Heart left ventricle (tissue), 16 donors: ENCODE measurements at regions not wholly inside any gene's neighbourhood (a gene's known extent, or its start where the extent isn't known, plus 50 kb on each side); places are given as distances from the start of the nearest gene placed in this dataset.
A peak's percentile ranks its signal among the peaks of the same experiment; 100 is the strongest.

Source experiments
- ATAC-seq, 4 donors: fragments of 200-7000 bp; cut with Tn5 transposase; one replicate each; pipeline ENCODE4 v1.9.1; 2020 to 2022; ENCODE audit warnings: moderate library complexity in 4 of 4, mild to moderate bottlenecking in 3 of 4, moderate number of reproducible peaks in 1 of 4
- DNase-seq, 5 donors: peaks; one replicate each; pipeline ENCODE4 v3.0.0-alpha.2; 2020
- H3K27ac ChIP-seq, 12 donors: fragments of 200-600 bp; sonication (generic) in 4 of 12; one replicate each; pipeline versions ENCODE4 v1.5.0 to v1.8.0; 2016 to 2022; ENCODE audit warnings: mild to moderate bottlenecking in 2 of 12
- H3K27me3 ChIP-seq, 9 donors: fragments of 200-600 bp; sonication (generic) in 2 of 9; one replicate each; pipeline versions ENCODE4 v1.5.1 to v1.8.0; 2016 to 2022; ENCODE audit warnings: mild to moderate bottlenecking in 3 of 9
- H3K36me3 ChIP-seq, 9 donors: fragments of 200-600 bp; sonication (generic) in 2 of 9; one replicate each; pipeline versions ENCODE4 v1.5.0 to v1.8.0; 2018 to 2022; ENCODE audit warnings: mild to moderate bottlenecking in 2 of 9
- H3K4me1 ChIP-seq, 12 donors: fragments of 200-600 bp; sonication (generic) in 4 of 12; one replicate each; pipeline versions ENCODE4 v1.5.0 to v1.8.0; 2016 to 2022; ENCODE audit warnings: mild to moderate bottlenecking in 3 of 12
- H3K4me3 ChIP-seq, 12 donors: fragments of 200-600 bp; sonication (generic) in 4 of 12; one replicate each; pipeline versions ENCODE4 v1.5.0 to v1.8.0; 2017 to 2022; ENCODE audit warnings: mild to moderate bottlenecking in 9 of 12, moderate library complexity in 4 of 12
- H3K9me3 ChIP-seq, 12 donors: fragments of 200-600 bp; sonication (generic) in 4 of 12; one replicate each; pipeline versions ENCODE4 v1.5.0 to v1.8.0; 2016 to 2022; ENCODE audit warnings: mild to moderate bottlenecking in 1 of 12
- CTCF ChIP-seq, 12 donors: fragments of 200-600 bp; sonication (generic) in 4 of 12; IDR thresholded peaks; one replicate each; pipeline versions ENCODE4 v1.5.0 to v1.8.0; 2018 to 2022; ENCODE audit warnings: antibody characterized with exemption in 12 of 12, mild to moderate bottlenecking in 5 of 12
- POLR2A ChIP-seq, 2 donors: fragments of 450-650 bp; IDR thresholded peaks; one replicate each; pipeline ENCODE4 v1.6.1; 2017; ENCODE audit warnings: antibody characterized with exemption in 2 of 2, mild to moderate bottlenecking in 2 of 2, moderate library complexity in 2 of 2
- WGBS, 4 donors: extraction: QIAGEN DNeasy Blood & Tissue Kit in 2 of 4; methylation state at CpG; one replicate each; pipeline versions ENCODE4 v1.1.5 to v1.1.7; 2013 to 2018; 5-methylcytosine and 5-hydroxymethylcytosine counted together
- intact Hi-C, 10 donors: fragments of 100-400 bp; cut with DNase I; formaldehyde crosslinking; loops; one replicate each; pipeline versions ENCODE4 v1.11.1 to v1.14.2; 2022
- donor health status: ischemic (EF 13 %, LVEDD 7.1; RV severe dilation, severe dysfunction).
- donor health status: healthy with polysubstance abuse.
- donor health status: DM: no; HTN: yes; CAD: no.
- donor health status: DM: no; HTN: no; CAD: no.
- donor health status: ischemic (EF 25% LVEDD 6.9; RV normal size, moderate dysfunction).
- donor health status: ischemic (EF 25% LVEDD 5.7; RV mildly dilated, moderate dysfunction).
- donor health status: healthy.
- donor health status: DM: yes; HTN: yes; CAD: no.
- donor health status: ischemic (EF 35%, LVEDD 5.7; RV mildly dilated, moderate dysfunction).
- donor health status: nonischemic (EF 11% LVEDD 7.7; RV severe dilation, severe dysfunction).
- donor health status: DM: yes; HTN: yes; CAD: no.
- donor health status: PGD.
- donor health status: ischemic (EF 29% LVEDD 5.4; RV normal size, mild dysfunction).
- donor health status: nonischemic (EF 23%, LVEDD 6.1; RV moderate dilation, normal function).

- ATAC-seq, result no peak
- 82 to 96% (median 91%) methylated on average over 4 to 9 of the region's 9 CpGs for WGBS, 4 donors
- Histone ChIP-seq H3K9me3 (peaks cover 0 to 5% (median 0%) of the 10 kb centered on the region in 12 donors), H3K4me1 (no peaks in the 10 kb centered on the region), H3K4me3 (no peak overlapping the region), H3K27ac (no peak overlapping the region), H3K27me3 (peaks cover 0 to 9% (median 0%) of the 10 kb centered on the region in 9 donors), H3K36me3 (no peaks in the 10 kb centered on the region)
- no peak for DNase-seq
- intact Hi-C loops, result no loop called here
- TF ChIP-seq CTCF (IDR thresholded peaks at IDR 0.05), result no peak
- TF ChIP-seq POLR2A (IDR thresholded peaks at IDR 0.05), result no peak
These were observed 450.5 kb upstream of the FGF16 start for GRCh38 chrX:76996641-76997040.

DNA sequence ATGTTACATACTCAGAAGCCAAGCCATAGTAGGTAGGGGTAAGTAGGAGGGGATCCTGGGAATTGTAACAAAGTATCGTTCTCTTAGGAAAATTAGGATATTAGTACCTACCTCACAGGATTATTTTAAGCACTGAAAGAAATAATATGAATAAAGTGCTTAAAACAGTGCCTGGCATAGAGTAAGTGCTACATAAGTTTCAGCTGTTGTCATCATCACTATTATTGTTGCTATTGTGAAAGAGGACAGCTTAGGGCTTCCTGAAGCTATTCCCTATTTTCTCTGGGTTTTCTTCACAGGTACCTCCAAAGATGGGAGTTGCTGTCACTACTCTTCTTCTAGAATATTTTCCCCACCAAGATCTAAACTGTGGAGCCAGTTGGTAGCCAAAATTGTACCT, 443.7 kb upstream of the FGF16 start:
- no peak for TF ChIP-seq CTCF (IDR thresholded peaks at IDR 0.05)
- DNase-seq (no peak), ATAC-seq (peak in 1 of 4 donors; percentile 54)
- no peak overlapping the region for H3K4me3 ChIP-seq
- H3K9me3 ChIP-seq, result peaks cover 0 to 5% (median 0%) of the 10 kb centered on the region in 12 donors
- intact Hi-C loops, result no loop called here
- no peaks in the 10 kb centered on the region for H3K36me3 ChIP-seq
- peaks cover 0 to 6% (median 0%) of the 10 kb centered on the region in 9 donors for H3K27me3 ChIP-seq
- H3K4me1 ChIP-seq, result no peaks in the 10 kb centered on the region
- no peak overlapping the region for H3K27ac ChIP-seq
- 67 to 75% (median 74%) methylated on average over 1 of the region's 1 CpG for WGBS, 4 donors

GRCh38 chrX:77003956-77004355, 443.2 kb upstream of the FGF16 start:
- ATAC-seq (peak in 2 of 4 donors; percentile 48 to 76), DNase-seq (peak in 1 of 5 donors; percentile 23)
- TF ChIP-seq POLR2A (IDR thresholded peaks at IDR 0.05), result no peak
- no peak for TF ChIP-seq CTCF (IDR thresholded peaks at IDR 0.05)
- peaks cover 0 to 5% (median 0%) of the 10 kb centered on the region in 12 donors for H3K9me3 ChIP-seq
- H3K4me1 ChIP-seq, result no peaks in the 10 kb centered on the region
- no peak overlapping the region for H3K4me3 ChIP-seq
- no peaks in the 10 kb centered on the region for H3K36me3 ChIP-seq
- intact Hi-C loops, result no loop called here
- WGBS, 4 donors, result 28 to 34% (median 29%) methylated on average over 3 of the region's 3 CpGs
- no peak overlapping the region for H3K27ac ChIP-seq
- peaks cover 0 to 2% (median 0%) of the 10 kb centered on the region in 9 donors for H3K27me3 ChIP-seq

GRCh38 chrX:77009691-77010090, 437.5 kb upstream of the FGF16 start:
- peaks cover 0 to 14% (median 0%) of the 10 kb centered on the region in 9 donors for H3K27me3 ChIP-seq
- no peak overlapping the region for H3K4me3 ChIP-seq
- no peaks in the 10 kb centered on the region for H3K4me1 ChIP-seq
- TF ChIP-seq CTCF (IDR thresholded peaks at IDR 0.05), result no peak
- TF ChIP-seq POLR2A (IDR thresholded peaks at IDR 0.05), result no peak
- no peaks in the 10 kb centered on the region for H3K9me3 ChIP-seq
- intact Hi-C loops, result no loop called here
- H3K36me3 ChIP-seq, result no peaks in the 10 kb centered on the region
- DNase-seq, result no peak
- ATAC-seq, result no peak
- WGBS, 4 donors, result 19 to 50% (median 36%) methylated on average over 2 of the region's 2 CpGs
- H3K27ac ChIP-seq, result no peak overlapping the region
